Lower lobe of right lung (tissue), 2 donors: ENCODE measurements at regions not wholly inside any gene's neighbourhood (a gene's known extent, or its start where the extent isn't known, plus 50 kb on each side); places are given as distances from the start of the nearest gene placed in this dataset.

Experiments used
- ATAC-seq, 2 donors: fragments of 200-7000 bp; cut with Tn5 transposase; one replicate each; pipeline ENCODE4 v1.9.1; 2020 to 2022; ENCODE audit warnings: mild to moderate bottlenecking in 2 of 2, moderate library complexity in 2 of 2
- DNase-seq: peaks from one replicate; pipeline ENCODE4 v3.0.0-alpha.2; 2020
- H3K27ac ChIP-seq: fragments of 200-600 bp; one replicate; pipeline ENCODE4 v1.8.0; 2022
- H3K27me3 ChIP-seq: fragments of 200-600 bp; one replicate; pipeline ENCODE4 v1.8.0; 2022; ENCODE audit warnings: low read depth
- H3K36me3 ChIP-seq: fragments of 200-600 bp; one replicate; pipeline ENCODE4 v1.8.0; 2022; ENCODE audit warnings: mild to moderate bottlenecking
- H3K4me1 ChIP-seq: fragments of 200-600 bp; one replicate; pipeline ENCODE4 v1.8.0; 2022
- H3K4me3 ChIP-seq: fragments of 200-600 bp; one replicate; pipeline ENCODE4 v1.8.0; 2022; ENCODE audit warnings: mild to moderate bottlenecking
- H3K9me3 ChIP-seq: fragments of 200-600 bp; one replicate; pipeline ENCODE4 v1.8.0; 2022
- CTCF ChIP-seq: fragments of 200-600 bp; IDR thresholded peaks from one replicate; pipeline ENCODE4 v1.8.0; 2022; ENCODE audit warnings: antibody characterized with exemption, mild to moderate bottlenecking
- intact Hi-C: fragments of 100-400 bp; cut with DNase I; formaldehyde crosslinking; loops from one replicate; pipeline ENCODE4 v1.11.0; 2022
- donor health status: DM: no; HTN: yes; CAD: no; lungs with severe emphysema.

DNA sequence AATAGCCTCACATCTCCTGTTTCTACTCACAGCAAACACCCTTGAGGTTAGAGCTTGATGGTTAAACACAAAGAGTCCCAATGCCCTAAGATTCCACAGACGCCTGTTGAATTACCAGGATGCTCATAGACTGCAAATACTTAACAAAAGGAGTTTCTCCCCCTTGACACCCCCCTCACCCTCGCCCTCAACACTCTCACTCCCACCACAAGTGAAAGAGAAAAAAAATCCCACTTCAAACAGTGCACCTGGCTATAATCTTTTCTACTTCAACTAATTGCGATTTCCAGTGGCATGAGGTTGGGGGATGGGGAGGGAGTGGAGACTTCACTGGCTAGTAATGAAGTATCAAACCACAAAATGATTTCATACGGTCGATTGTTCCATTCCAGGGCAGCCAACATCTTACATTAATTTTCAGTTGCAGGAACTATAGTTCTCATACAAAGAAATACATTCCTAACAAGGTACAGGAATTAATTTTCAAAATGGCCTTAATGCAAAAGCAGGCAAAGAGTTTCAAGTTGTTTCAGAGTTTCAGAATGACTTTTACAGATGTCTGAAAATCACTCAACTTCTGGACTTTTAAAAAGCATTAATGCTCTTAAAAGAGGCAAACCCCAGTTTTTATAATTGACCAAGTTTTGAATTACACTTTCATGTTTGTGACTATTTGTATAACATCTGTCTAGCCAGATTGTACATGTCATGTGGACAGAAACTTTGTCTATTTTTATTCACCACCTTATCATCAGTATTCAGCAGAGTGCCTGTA is 390.7 kb downstream of the C12orf75 start:
- Histone ChIP-seq H3K27me3 (no peaks in the 10 kb centered on the region), H3K9me3 (no peaks in the 10 kb centered on the region), H3K27ac (no peak overlapping the region), H3K4me3 (no peak overlapping the region), H3K4me1 (no peaks in the 10 kb centered on the region), H3K36me3 (no peaks in the 10 kb centered on the region)
- intact Hi-C loops = no loop called here
- DNase-seq (no peak), ATAC-seq (no peak)
- no peak for TF ChIP-seq CTCF

DNA sequence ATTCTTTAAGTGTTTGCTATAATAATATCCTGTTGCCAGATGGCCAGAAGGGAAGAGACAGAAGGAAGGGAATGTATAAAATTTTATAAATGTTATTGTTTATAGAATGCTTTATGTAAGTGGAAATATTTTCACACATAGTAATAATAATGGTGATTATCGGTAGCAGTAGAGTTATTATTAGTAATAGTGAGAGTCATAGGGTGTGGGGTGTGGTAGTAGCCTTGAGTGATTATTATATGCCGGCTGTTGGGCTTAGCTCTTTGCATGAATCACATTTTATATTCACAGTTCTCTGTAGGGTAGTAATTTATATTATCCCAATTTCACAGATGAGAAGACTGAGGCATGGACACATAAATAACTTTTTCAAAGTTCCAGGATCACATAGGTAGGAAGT is 391.4 kb downstream of the C12orf75 start:
- intact Hi-C loops = no loop called here
- no peak for ATAC-seq
- Histone ChIP-seq H3K4me3 (no peak overlapping the region), H3K4me1 (no peaks in the 10 kb centered on the region), H3K27ac (no peak overlapping the region), H3K9me3 (no peaks in the 10 kb centered on the region), H3K27me3 (no peaks in the 10 kb centered on the region), H3K36me3 (no peaks in the 10 kb centered on the region)
- no peak for DNase-seq
- no peak for TF ChIP-seq CTCF

GRCh38 chr12:105723066-105723465 is 392.6 kb downstream of the C12orf75 start:
- Histone ChIP-seq H3K36me3 (no peaks in the 10 kb centered on the region), H3K27me3 (no peaks in the 10 kb centered on the region), H3K4me1 (no peaks in the 10 kb centered on the region), H3K27ac (no peak overlapping the region), H3K4me3 (no peak overlapping the region), H3K9me3 (no peaks in the 10 kb centered on the region)
- intact Hi-C loops = no loop called here
- TF ChIP-seq CTCF = no peak
- no peak for DNase-seq
- no peak for ATAC-seq

DNA sequence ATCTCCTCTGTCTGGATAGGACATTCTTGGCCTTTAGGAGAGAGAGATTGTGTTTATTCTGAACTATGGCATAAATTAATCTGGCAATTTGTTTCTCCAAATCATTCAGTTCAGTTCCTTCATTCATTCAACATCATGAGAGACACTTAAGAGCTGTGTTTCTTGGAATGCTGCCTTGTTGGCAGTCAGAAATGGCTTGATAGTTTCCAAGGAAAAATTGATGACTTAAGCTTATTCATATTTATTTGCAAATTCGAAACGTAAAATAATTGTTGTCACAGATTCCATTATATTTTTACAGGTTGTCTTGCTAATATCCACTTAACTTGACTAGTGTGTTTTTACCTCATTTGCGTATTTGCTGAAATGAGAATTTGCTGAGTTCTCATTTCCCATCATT is 393.0 kb downstream of the C12orf75 start:
- no peak for ATAC-seq

GRCh38 chr12:105724641-105725040 is 394.1 kb downstream of the C12orf75 start:
- no peak for DNase-seq
- no peak overlapping the region for H3K27ac ChIP-seq
- H3K4me1 ChIP-seq = no peaks in the 10 kb centered on the region
- no peak overlapping the region for H3K4me3 ChIP-seq
- ATAC-seq = no peak
- intact Hi-C loops = no loop called here
- TF ChIP-seq CTCF = no peak
- no peaks in the 10 kb centered on the region for H3K9me3 ChIP-seq
- no peaks in the 10 kb centered on the region for H3K36me3 ChIP-seq
- H3K27me3 ChIP-seq = no peaks in the 10 kb centered on the region

More for the DNA sequence above, 393.0 kb downstream of the C12orf75 start:
- Histone ChIP-seq H3K9me3 (no peaks in the 10 kb centered on the region), H3K4me1 (no peaks in the 10 kb centered on the region), H3K27me3 (no peaks in the 10 kb centered on the region), H3K36me3 (no peaks in the 10 kb centered on the region), H3K4me3 (no peak overlapping the region), H3K27ac (no peak overlapping the region)
- TF ChIP-seq CTCF = no peak
- intact Hi-C loops = no loop called here
- DNase-seq = no peak
